ENCODE measurements at regions not wholly inside any gene's neighbourhood (a gene's known extent, or its start where the extent isn't known, plus 50 kb on each side); places are given as distances from the start of the nearest gene placed in this dataset.
A peak's percentile ranks its signal among the peaks of the same experiment; 100 is the strongest.

- no peak overlapping the region for H3K4me3 Mint-ChIP-seq
- Histone ChIP-seq H3K4me1 (ENCODE audit: insufficient read depth, low read length) (peaks cover 2% of the 10 kb centered on the region; the same call in 1 of the 2 replicates), H3K4me2 (ENCODE audit: insufficient read depth, insufficient read length, low read length) (no peak overlapping the region), H3K79me2 (ENCODE audit: insufficient read depth, low read length) (no peaks in the 10 kb centered on the region), H2BK5ac (ENCODE audit: insufficient read length, low read length) (no peak overlapping the region), H3K14ac (ENCODE audit: insufficient read depth, low read length) (no peak overlapping the region), H3K18ac (ENCODE audit: insufficient read length, low read depth, low read length) (peak overlapping the region; percentile 61), H4K5ac (ENCODE audit: insufficient read length, low read depth, low read length) (no peak overlapping the region), H3K27ac (ENCODE audit: insufficient read length, low read depth, low read length) (no peak overlapping the region), H2BK120ac (ENCODE audit: low read depth, low read length, poor library complexity, severe bottlenecking) (no peak overlapping the region), H4K8ac (replicated peaks; ENCODE audit: insufficient read length, low read depth, low read length) (no peak overlapping the region), H3K79me1 (ENCODE audit: insufficient read depth, low read depth, low read length, poor library complexity, severe bottlenecking) (no peaks in the 10 kb centered on the region), H3T11ph (ENCODE audit: low read length) (no peak overlapping the region), H4K91ac (ENCODE audit: insufficient read length, low read depth, low read length) (no peak overlapping the region), H3K4ac (ENCODE audit: low read depth, low read length) (no peak overlapping the region), H3K9me3 (ENCODE audit: control insufficient read depth, low read depth, low read length) (no peaks in the 10 kb centered on the region), H3K56ac (ENCODE audit: insufficient read length, low read depth, low read length) (no peak overlapping the region), H2BK12ac (ENCODE audit: insufficient read length, low read depth, low read length) (no peak overlapping the region), H2BK20ac (ENCODE audit: low read depth, low read length, poor library complexity, severe bottlenecking) (no peak overlapping the region), H2AK5ac (ENCODE audit: insufficient read length, low read length) (no peak overlapping the region), H3K9ac (ENCODE audit: extremely low read depth, insufficient read length, low read length) (no peak overlapping the region), H2AFZ (ENCODE audit: low read length) (no peak overlapping the region), H3K23me2 (ENCODE audit: insufficient read length, low read depth, low read length, poor library complexity, severe bottlenecking) (no peaks in the 10 kb centered on the region), H3K27me3 (ENCODE audit: insufficient read depth, low read length) (no peaks in the 10 kb centered on the region), H2BK15ac (ENCODE audit: low read depth, low read length) (no peak overlapping the region), H3K23ac (ENCODE audit: insufficient read length, low read depth, low read length) (no peak overlapping the region), H4K20me1 (ENCODE audit: control insufficient read depth, insufficient read depth, insufficient read length) (no peaks in the 10 kb centered on the region)
- DNase-seq: peak; percentile 84
- H3K4me1 Mint-ChIP-seq: peaks cover 0 to 4% of the 10 kb centered on the region in 2 experiments; a peak in 2 of 4 replicates
- H3K9me3 Mint-ChIP-seq: no peaks in the 10 kb centered on the region; a peak in 1 of 5 replicates
- H3K36me3 Mint-ChIP-seq (ENCODE audit: insufficient read depth in 1 of 3, low read depth in 3 of 3): no peaks in the 10 kb centered on the region; a peak in 1 of 7 replicates
- no peaks in the 10 kb centered on the region for H3K27me3 Mint-ChIP-seq (ENCODE audit: low read depth)
- WGBS (ENCODE audit: extremely low coverage, insufficient read length, low lambda C conversion rate): no CpG with 5 or more reads among the region's 13 CpGs
- H3K27ac Mint-ChIP-seq: peak overlapping the region in 1 of 3 experiments; percentile 85; a peak in 2 of 7 replicates
- peak; percentile 88 for TF ChIP-seq CTCF (conservative IDR thresholded peaks at IDR 0.05)
Measured at GRCh38 chr4:166501941-166502382, 628.9 kb downstream of the TLL1 start.
